ENCODE measurements at regions not wholly inside any gene's neighbourhood (a gene's known extent, or its start where the extent isn't known, plus 50 kb on each side); places are given as distances from the start of the nearest gene placed in this dataset.

DNA sequence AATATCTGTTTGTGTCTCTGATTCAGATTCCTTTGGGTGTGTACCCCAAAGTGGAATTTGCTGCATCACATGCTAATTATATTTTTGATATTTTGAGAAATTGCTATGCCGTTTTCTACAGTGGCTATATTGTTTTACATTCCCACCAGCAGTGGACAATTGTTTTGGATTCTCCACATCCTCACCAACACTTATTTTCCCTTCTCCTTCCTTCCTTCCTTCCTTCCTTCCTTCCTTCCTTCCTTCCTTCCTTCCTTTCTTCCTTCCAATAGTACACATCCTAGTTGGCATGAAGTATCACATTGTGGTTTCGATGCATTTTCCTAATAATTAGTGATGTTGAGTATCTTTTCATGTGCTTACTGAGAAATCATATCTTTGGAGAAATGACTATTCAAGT is 535.5 kb downstream of the SH2D4B start:
- H3K27me3 ChIP-seq = peaks cover 0 to 4% (median 0%) of the 10 kb centered on the region in 9 donors
- H3K9me3 ChIP-seq = peaks cover 0 to 3% (median 0%) of the 10 kb centered on the region in 12 donors
- no peak for ATAC-seq
- 65 to 82% (median 71%) methylated on average over 2 of the region's 2 CpGs for WGBS, 4 donors
- no peaks in the 10 kb centered on the region for H3K4me1 ChIP-seq
- no peak overlapping the region for H3K27ac ChIP-seq
- TF ChIP-seq POLR2A (IDR thresholded peaks at IDR 0.05) = no peak
- TF ChIP-seq, protein P1, sequence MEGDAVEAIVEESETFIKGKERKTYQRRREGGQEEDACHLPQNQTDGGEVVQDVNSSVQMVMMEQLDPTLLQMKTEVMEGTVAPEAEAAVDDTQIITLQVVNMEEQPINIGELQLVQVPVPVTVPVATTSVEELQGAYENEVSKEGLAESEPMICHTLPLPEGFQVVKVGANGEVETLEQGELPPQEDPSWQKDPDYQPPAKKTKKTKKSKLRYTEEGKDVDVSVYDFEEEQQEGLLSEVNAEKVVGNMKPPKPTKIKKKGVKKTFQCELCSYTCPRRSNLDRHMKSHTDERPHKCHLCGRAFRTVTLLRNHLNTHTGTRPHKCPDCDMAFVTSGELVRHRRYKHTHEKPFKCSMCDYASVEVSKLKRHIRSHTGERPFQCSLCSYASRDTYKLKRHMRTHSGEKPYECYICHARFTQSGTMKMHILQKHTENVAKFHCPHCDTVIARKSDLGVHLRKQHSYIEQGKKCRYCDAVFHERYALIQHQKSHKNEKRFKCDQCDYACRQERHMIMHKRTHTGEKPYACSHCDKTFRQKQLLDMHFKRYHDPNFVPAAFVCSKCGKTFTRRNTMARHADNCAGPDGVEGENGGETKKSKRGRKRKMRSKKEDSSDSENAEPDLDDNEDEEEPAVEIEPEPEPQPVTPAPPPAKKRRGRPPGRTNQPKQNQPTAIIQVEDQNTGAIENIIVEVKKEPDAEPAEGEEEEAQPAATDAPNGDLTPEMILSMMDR (IDR thresholded peaks at IDR 0.05) = no peak
- no peaks in the 10 kb centered on the region for H3K36me3 ChIP-seq
- no peak overlapping the region for H3K4me3 ChIP-seq
- intact Hi-C loops (cut with DNase I) = no loop called here
- DNase-seq = no peak

DNA sequence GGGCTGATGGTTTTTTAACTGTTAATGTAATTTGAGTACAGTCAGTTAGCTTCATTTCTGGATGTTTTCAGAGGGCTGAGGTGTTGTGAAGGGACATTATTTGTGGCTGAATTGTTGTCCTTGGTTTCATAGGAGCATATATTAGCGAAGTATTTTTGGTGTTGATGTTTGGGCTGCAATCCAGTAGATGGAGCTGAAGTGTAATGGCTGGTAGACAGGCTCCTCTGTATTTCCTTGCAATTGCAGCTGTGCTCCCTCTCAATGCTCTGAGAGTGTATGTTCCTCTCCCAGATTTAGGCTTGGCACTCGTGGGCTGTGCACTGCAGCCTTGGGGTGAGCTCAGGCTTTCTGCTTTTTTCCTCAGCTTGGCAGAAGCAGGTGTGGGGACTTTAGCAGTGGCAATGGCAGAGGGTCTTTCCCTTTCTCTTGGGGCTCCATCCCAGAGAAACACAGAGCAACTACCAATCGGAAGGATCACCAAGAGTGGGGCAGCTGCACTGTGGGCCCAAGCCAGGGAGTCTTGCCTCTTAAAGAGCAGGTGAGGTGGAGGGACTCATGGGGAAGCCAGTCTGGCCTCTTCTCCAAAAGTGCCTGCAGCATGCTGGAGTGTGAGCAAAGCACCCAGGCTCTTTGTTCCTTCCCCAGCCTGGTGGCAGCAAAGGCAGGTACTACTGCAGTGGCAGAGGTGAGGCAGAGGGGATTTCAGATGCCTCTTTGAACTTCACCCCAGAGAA is 544.4 kb downstream of the SH2D4B start:
- H3K27me3 ChIP-seq = no peaks in the 10 kb centered on the region
- intact Hi-C loops (cut with DNase I) = no loop called here
- H3K9me3 ChIP-seq = peaks cover 0 to 7% (median 0%) of the 10 kb centered on the region in 12 donors
- H3K27ac ChIP-seq = no peak overlapping the region
- DNase-seq (no peak), ATAC-seq (no peak)
- no peak for TF ChIP-seq POLR2A (IDR thresholded peaks at IDR 0.05)
- TF ChIP-seq, protein P1 (IDR thresholded peaks at IDR 0.05) = no peak
- no peaks in the 10 kb centered on the region for H3K4me1 ChIP-seq
- H3K36me3 ChIP-seq = no peaks in the 10 kb centered on the region
- WGBS, 4 donors = 73 to 82% (median 78%) methylated on average over 3 of the region's 3 CpGs
- H3K4me3 ChIP-seq = no peak overlapping the region

DNA sequence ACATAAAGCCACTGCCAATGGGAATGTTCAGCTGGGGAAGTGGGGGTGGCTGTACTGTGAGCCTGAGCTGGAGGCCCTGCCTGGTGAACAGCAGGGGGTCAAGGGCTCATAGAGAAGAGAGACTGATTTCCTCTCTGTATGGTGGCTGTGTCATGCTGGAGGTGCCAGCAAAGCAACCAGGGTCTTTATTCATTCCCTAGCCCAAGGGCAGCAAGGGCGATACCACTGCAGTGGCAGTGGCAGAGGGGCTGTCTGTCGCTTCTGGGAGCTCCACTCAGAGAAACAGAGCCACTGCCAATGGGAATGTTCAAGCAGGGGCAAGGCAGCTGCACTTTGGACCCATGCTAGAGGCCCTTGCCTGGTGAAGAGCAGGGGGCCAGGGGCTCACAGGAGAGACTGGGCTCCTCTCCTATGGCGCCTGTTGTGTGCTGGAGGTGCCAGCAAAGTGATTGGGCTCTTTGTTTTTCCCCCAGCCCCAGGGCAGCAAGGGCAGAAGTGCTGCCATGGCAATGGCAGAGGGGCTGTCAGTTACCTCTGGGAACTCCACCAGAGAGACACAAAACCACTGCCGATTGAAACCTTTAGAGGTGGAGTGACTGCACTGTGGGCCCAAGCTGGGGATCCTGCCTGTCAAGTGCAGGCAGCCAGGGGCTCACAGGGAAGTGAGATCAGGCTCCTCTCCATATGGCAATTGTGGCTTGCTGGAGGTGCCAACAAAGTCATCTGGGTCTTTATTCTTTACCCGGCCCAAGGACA is 545.1 kb downstream of the SH2D4B start:
- no peak overlapping the region for H3K27ac ChIP-seq
- intact Hi-C loops (cut with DNase I) = no loop called here
- WGBS, 4 donors = 55 to 71% (median 70%) methylated on average over 5 of the region's 5 CpGs
- no peak overlapping the region for H3K4me3 ChIP-seq
- no peaks in the 10 kb centered on the region for H3K27me3 ChIP-seq
- TF ChIP-seq, protein P1 (IDR thresholded peaks at IDR 0.05) = no peak
- no peak for TF ChIP-seq POLR2A (IDR thresholded peaks at IDR 0.05)
- no peaks in the 10 kb centered on the region for H3K4me1 ChIP-seq
- peaks cover 0 to 7% (median 0%) of the 10 kb centered on the region in 12 donors for H3K9me3 ChIP-seq
- no peak for ATAC-seq
- no peaks in the 10 kb centered on the region for H3K36me3 ChIP-seq
- DNase-seq = no peak

DNA sequence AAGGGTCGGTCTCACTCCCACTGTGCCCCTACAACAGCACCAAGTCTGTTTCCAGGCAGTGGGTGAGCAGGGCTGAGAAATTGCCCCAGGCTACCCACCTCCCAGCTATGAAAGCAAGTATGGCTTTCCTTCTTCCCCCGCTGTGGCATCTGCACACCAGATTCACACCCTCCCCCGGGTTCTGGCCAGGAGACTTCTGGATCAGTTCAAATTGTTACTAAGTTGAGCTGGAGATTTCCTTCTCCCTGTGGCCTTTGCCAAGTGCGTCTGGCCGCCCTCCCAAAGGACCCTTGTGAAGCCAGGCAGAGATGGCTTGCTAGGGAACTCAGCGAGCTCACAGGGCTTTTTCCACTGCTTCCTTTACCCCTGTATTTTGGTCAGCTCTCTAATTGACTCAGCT is 555.4 kb downstream of the SH2D4B start:
- intact Hi-C loops (cut with DNase I) = no loop called here
- no peak overlapping the region for H3K4me3 ChIP-seq
- no peaks in the 10 kb centered on the region for H3K27me3 ChIP-seq
- H3K4me1 ChIP-seq = no peaks in the 10 kb centered on the region
- TF ChIP-seq, protein P1 (IDR thresholded peaks at IDR 0.05) = no peak
- TF ChIP-seq POLR2A (IDR thresholded peaks at IDR 0.05) = no peak
- H3K9me3 ChIP-seq = peaks cover 0 to 6% (median 0%) of the 10 kb centered on the region in 12 donors
- no peak overlapping the region for H3K27ac ChIP-seq
- DNase-seq (no peak), ATAC-seq (no peak)
- H3K36me3 ChIP-seq = no peaks in the 10 kb centered on the region
- WGBS, 4 donors = 73 to 86% (median 78%) methylated on average over 6 of the region's 6 CpGs
